Sigmoid colon (tissue), 6 donors: ENCODE measurements at regions not wholly inside any gene's neighbourhood (a gene's known extent, or its start where the extent isn't known, plus 50 kb on each side); places are given as distances from the start of the nearest gene placed in this dataset.

Source experiments
- DNase-seq: peaks from one replicate; pipeline ENCODE4 v3.0.0-alpha.2; 2019
- H3K27ac ChIP-seq, 4 donors: fragments of 200-600 bp; sonication (generic); one replicate each; pipeline ENCODE4 v1.5.1; 2016 to 2019; ENCODE audit warnings: mild to moderate bottlenecking in 1 of 4
- H3K27me3 ChIP-seq, 3 donors: fragments of 200-600 bp; sonication (generic); one replicate each; pipeline ENCODE4 v1.5.1; 2019; ENCODE audit warnings: mild to moderate bottlenecking in 1 of 3
- H3K36me3 ChIP-seq, 4 donors: fragments of 200-600 bp; sonication (generic); one replicate each; pipeline ENCODE4 v1.5.1; 2016 to 2019
- H3K4me1 ChIP-seq, 4 donors: fragments of 200-600 bp; sonication (generic); one replicate each; pipeline ENCODE4 v1.5.1; 2017 to 2019
- H3K4me3 ChIP-seq, 4 donors: fragments of 200-600 bp; sonication (generic); one replicate each; pipeline ENCODE4 v1.5.1; 2017 to 2019; ENCODE audit warnings: mild to moderate bottlenecking in 2 of 4, moderate library complexity in 1 of 4
- H3K9me3 ChIP-seq, 4 donors: fragments of 200-600 bp in 3 of 4; sonication (generic) in 3 of 4; one replicate each; pipeline versions ENCODE4 v1.5.1 to v1.6.1; 2013 to 2019
- EP300 ChIP-seq, 4 donors: sonication (generic); formaldehyde crosslinking; IDR thresholded peaks; one replicate each; pipeline ENCODE4 v1.6.1; 2017; ENCODE audit warnings: antibody characterized with exemption in 4 of 4
- POLR2A ChIP-seq, 2 donors: fragments of 450-650 bp; IDR thresholded peaks; one replicate each; pipeline ENCODE4 v1.6.1; 2016; ENCODE audit warnings: antibody characterized with exemption in 2 of 2, mild to moderate bottlenecking in 2 of 2, moderate library complexity in 2 of 2
- POLR2AphosphoS5 ChIP-seq, 4 donors: sonication (generic); formaldehyde crosslinking; IDR thresholded peaks; one replicate each; pipeline ENCODE4 v1.6.1; 2017; ENCODE audit warnings: antibody characterized with exemption in 4 of 4
- WGBS, 2 donors: extraction: QIAGEN DNeasy Blood & Tissue Kit; methylation state at CpG; one replicate each; pipeline ENCODE4 v1.1.7; 2013; 5-methylcytosine and 5-hydroxymethylcytosine counted together
- intact Hi-C: fragments of 100-400 bp; cut with DNase I; formaldehyde crosslinking; loops from one replicate; pipeline ENCODE4 v1.15.1; 2023
- TF ChIP-seq, protein P1 (sequence below), 4 experiments: fragments of 450-650 bp in 3 of 4; fragments of 200-600 bp in 1 of 4; IDR thresholded peaks; one replicate each; pipeline ENCODE4 v1.5.1; 2016 to 2019; ENCODE audit warnings: antibody characterized with exemption in 4 of 4, mild to moderate bottlenecking in 3 of 4, moderate library complexity in 2 of 4
- donor health status: healthy with polysubstance abuse.
- donor health status: healthy.

DNA sequence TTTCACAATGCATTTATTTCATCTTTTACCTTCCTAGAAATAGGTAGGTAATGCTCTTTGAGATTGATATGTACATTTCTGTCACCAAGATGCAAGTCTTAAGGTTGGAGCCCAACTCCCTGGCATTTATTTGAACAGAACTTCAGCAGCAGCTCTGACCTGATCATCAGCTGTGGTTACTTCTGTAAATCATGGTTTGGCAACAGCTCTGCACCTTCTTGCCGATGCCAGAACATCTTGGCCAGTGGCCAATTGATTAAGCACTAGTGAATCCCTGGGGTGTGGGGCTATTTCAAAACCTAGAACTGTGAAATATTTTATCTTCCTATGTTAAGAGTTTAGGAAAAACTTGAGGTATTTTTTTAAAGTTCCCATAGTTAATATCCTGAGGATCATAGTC, 124.8 kb upstream of the NYAP2 start:
- Histone ChIP-seq H3K9me3 (peaks cover 0 to 5% (median 0%) of the 10 kb centered on the region in 4 donors), H3K4me1 (no peaks in the 10 kb centered on the region), H3K27ac (no peak overlapping the region), H3K36me3 (no peaks in the 10 kb centered on the region), H3K27me3 (no peaks in the 10 kb centered on the region), H3K4me3 (no peak overlapping the region)
- intact Hi-C loops, result no loop called here
- no peak for TF ChIP-seq POLR2AphosphoS5 (IDR thresholded peaks at IDR 0.05)
- TF ChIP-seq POLR2A (IDR thresholded peaks at IDR 0.05), result no peak
- TF ChIP-seq, protein P1, sequence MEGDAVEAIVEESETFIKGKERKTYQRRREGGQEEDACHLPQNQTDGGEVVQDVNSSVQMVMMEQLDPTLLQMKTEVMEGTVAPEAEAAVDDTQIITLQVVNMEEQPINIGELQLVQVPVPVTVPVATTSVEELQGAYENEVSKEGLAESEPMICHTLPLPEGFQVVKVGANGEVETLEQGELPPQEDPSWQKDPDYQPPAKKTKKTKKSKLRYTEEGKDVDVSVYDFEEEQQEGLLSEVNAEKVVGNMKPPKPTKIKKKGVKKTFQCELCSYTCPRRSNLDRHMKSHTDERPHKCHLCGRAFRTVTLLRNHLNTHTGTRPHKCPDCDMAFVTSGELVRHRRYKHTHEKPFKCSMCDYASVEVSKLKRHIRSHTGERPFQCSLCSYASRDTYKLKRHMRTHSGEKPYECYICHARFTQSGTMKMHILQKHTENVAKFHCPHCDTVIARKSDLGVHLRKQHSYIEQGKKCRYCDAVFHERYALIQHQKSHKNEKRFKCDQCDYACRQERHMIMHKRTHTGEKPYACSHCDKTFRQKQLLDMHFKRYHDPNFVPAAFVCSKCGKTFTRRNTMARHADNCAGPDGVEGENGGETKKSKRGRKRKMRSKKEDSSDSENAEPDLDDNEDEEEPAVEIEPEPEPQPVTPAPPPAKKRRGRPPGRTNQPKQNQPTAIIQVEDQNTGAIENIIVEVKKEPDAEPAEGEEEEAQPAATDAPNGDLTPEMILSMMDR (IDR thresholded peaks at IDR 0.05), result no peak
- TF ChIP-seq EP300 (IDR thresholded peaks at IDR 0.05), result no peak
- DNase-seq, result no peak
- WGBS, 2 donors, result 2 to 22% methylated on average over 1 of the region's 1 CpG

DNA sequence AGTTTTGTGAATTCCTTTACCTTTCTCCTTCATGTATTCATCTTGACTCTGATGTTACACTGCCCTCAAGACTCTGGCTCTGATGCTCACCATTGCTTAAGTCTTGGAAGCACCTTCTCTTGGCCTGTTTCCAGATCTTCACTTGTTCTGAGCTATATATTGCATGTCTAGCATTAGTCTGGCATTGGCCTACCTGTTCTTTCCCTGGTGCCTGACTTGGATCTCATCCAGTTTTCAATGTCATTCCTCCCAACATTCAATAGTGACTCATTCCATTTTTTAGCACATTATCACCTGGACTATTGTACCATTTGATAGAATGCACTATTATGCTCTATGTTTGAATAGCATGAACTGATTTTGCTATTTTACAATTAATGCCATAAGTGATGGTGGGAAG, 127.3 kb upstream of the NYAP2 start:
- Histone ChIP-seq H3K36me3 (no peaks in the 10 kb centered on the region), H3K9me3 (peaks cover 0 to 3% (median 0%) of the 10 kb centered on the region in 4 donors), H3K4me3 (no peak overlapping the region), H3K27ac (no peak overlapping the region), H3K4me1 (no peaks in the 10 kb centered on the region), H3K27me3 (no peaks in the 10 kb centered on the region)
- TF ChIP-seq EP300 (IDR thresholded peaks at IDR 0.05) (no peak), POLR2AphosphoS5 (IDR thresholded peaks at IDR 0.05) (no peak), POLR2A (IDR thresholded peaks at IDR 0.05) (no peak)
- TF ChIP-seq, protein P1 (IDR thresholded peaks at IDR 0.05), result no peak
- intact Hi-C loops, result no loop called here
- DNase-seq, result no peak

DNA sequence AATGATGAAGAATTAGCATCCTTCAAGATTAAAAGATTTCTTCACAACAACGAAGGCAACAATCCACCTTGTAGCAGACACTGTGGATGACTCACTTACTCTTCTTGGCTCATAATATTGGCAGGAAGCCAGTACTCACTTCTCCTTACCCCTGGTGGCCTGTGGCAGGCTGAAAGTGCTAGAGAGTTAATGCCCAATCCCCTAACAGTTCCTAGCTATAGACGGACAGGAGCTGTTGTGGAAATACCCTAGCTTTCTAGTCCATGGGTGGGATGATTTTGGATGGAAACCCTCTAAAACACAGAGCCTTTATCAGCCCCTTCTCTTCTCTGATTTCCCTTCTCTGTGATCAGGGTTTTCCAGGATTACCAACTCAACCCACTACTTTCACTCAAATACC, 128.6 kb upstream of the NYAP2 start:
- H3K9me3 ChIP-seq, result no peaks in the 10 kb centered on the region
- WGBS, 2 donors, result 9 to 30% methylated on average over 2 of the region's 2 CpGs
- intact Hi-C loops, result no loop called here
- no peaks in the 10 kb centered on the region for H3K27me3 ChIP-seq
- TF ChIP-seq POLR2AphosphoS5 (IDR thresholded peaks at IDR 0.05) (no peak), EP300 (IDR thresholded peaks at IDR 0.05) (no peak), POLR2A (IDR thresholded peaks at IDR 0.05) (no peak)
- TF ChIP-seq, protein P1 (IDR thresholded peaks at IDR 0.05), result no peak
- no peaks in the 10 kb centered on the region for H3K4me1 ChIP-seq
- H3K36me3 ChIP-seq, result no peaks in the 10 kb centered on the region
- no peak overlapping the region for H3K27ac ChIP-seq
- DNase-seq, result no peak
- H3K4me3 ChIP-seq, result no peak overlapping the region

DNA sequence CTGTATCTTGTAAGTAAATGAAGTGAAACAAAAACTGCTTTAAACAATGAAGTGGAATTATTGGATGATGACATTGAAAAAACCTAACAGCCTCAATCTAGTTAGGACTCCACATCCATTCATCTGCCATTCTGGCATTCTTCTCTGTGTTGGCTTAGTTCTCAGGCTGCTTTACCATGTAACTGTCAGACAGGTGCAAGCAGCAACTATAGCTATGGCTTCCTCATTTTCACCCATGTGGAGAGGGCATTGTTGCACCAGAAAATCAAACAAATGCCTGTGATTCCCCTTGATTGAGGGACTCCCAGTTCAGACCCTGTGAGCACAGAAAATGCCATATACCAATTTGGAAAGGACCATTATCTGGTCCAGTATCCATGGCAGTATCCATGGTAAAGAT, 129.5 kb upstream of the NYAP2 start:
- no peak for DNase-seq
- no peaks in the 10 kb centered on the region for H3K9me3 ChIP-seq
- H3K4me3 ChIP-seq, result no peak overlapping the region
- TF ChIP-seq POLR2A (IDR thresholded peaks at IDR 0.05) (no peak), EP300 (IDR thresholded peaks at IDR 0.05) (no peak), POLR2AphosphoS5 (IDR thresholded peaks at IDR 0.05) (no peak)
- TF ChIP-seq, protein P1 (IDR thresholded peaks at IDR 0.05), result no peak
- intact Hi-C loops, result no loop called here
- H3K4me1 ChIP-seq, result no peaks in the 10 kb centered on the region
- H3K27ac ChIP-seq, result no peak overlapping the region
- H3K27me3 ChIP-seq, result no peaks in the 10 kb centered on the region
- no peaks in the 10 kb centered on the region for H3K36me3 ChIP-seq

DNA sequence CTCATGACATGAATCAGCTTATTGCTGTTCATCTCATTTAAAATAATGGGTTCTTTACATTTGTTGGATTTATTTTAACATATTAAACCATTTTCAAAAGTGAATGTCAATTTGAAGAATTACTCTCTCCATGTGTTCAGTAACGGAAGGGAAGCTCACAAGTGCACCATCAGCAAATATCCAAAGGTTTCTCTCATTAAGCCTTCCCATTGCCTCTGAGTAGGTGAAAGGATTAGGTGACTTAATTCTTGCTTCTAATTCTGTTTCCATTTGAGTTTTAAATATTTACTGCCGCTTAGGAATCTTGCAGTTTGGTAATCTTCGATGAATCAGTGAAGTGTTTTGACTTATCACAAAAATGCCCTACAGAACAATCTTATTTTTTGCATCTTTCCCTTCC, 145.1 kb upstream of the NYAP2 start:
- H3K27ac ChIP-seq, result no peak overlapping the region
- TF ChIP-seq POLR2A (IDR thresholded peaks at IDR 0.05) (no peak), POLR2AphosphoS5 (IDR thresholded peaks at IDR 0.05) (no peak), EP300 (IDR thresholded peaks at IDR 0.05) (no peak)
- TF ChIP-seq, protein P1 (IDR thresholded peaks at IDR 0.05), result no peak
- no peaks in the 10 kb centered on the region for H3K27me3 ChIP-seq
- intact Hi-C loops, result no loop called here
- DNase-seq, result no peak
- no peaks in the 10 kb centered on the region for H3K36me3 ChIP-seq
- no peak overlapping the region for H3K4me3 ChIP-seq
- whole genome bisulfite sequencing, 2 donors, result 75 to 89% methylated on average over 3 of the region's 3 CpGs
- no peaks in the 10 kb centered on the region for H3K4me1 ChIP-seq
- H3K9me3 ChIP-seq, result no peaks in the 10 kb centered on the region
